NCI-H1417 (cell line): ENCODE measurements at regions not wholly inside any gene's neighbourhood (a gene's known extent, or its start where the extent isn't known, plus 50 kb on each side); places are given as distances from the start of the nearest gene placed in this dataset.

ENCODE experiments used
- DNase-seq, 3 experiments: peaks; one replicate each; lab custom pipeline; 2025; lab: John Stamatoyannopoulos, UW

DNA sequence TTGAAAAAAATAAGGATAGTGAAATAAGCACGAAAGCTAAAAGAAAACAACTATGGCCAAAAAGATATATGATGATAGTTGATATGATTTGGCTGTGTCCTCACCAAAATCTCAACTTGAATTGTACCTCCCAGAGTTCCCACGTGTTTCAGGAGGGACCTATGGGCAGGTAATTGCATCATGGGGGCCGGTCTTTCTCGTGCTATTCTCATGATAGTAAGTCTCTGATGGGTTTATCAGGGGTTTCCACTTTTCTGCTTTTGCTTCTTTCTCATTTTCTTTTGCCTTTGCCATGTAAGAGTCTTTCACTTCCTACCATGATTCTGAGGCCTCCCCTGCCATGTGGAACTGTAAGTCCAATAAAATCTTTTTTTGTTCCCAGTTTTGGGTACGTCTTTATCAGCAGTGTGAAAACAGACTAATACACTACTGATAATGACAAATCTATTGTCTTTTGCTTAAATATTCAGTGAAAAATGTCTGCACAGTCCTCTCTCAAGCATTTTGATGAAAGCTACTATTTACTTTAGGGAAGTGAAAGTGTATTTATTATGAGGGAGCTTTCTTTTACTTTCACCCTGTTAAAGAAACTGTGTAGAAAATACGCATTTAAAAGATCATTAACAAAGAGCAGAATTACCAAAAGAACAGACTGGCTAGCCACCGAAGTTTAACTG, 389.1 kb downstream of the HTR1B start:
- DNase-seq = no peak

DNA sequence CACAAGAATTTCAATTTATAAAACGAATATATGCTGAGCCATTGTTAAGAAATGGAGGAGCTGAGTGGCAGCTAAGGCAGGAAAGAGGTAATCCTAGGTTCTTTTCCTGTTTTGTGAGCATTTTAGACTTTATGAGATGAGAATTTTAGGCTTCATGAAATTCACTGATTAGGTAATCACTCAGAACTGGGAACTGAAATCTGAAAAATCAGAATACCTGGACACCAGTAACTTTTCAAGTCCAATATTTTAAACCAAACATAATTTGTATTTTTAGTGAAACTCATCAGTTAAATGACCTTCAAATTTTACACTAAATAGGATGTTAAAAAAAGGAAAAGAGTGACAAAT, 389.9 kb downstream of the HTR1B start:
- DNase-seq = no peak

DNA sequence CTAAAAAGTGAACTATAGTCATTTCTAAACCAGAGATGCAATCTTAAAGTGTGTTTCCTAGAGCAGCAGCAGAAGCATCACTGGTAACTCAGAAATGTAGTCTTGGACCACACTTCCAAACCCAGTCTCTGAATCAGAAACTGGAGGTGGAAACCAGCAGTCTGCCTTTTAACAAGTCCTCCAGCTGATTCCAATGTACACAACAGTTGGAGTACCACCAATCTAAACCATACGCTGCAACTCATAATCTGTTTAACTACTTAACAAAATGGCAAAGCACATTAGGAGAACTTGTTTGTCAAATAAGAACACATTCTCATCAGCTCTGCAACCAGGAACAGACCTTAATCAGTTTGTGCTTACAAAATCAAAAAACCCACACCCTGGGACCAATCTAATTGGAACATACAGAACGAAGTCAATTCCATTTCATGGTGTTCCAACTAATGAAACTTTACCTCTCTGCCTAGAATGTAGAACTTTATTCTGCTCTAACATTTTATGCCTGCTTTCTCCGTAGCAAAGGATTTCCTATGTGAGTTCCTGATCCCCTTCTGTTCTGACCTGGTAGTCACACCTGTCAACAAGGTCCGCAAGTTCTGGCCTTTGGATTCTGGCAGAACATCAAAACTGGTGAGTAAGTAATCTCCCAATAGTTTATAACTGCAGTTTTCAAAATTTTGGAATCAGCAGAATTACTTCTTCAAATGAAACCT, 390.4 kb downstream of the HTR1B start:
- no peak for DNase-seq

DNA sequence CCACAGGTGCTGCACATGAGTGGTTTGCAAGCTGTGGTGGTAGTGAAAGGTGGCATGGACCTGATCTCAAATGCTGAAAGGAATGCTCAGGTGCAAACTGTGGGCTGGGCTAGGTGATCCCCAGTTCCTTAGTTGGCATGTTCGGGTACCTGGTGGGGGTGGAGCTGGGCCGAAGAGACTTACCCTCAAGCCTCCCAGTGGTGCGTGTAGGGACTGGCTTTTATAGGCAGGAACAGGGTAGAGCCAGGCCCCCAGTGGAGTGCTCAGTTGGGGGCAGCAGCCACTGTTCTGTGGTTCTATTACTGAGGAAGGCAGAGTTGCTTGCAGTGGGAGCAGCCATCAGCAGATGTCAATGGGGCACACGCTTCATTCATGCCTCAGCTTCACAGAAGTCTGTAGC, 399.8 kb downstream of the HTR1B start:
- no peak for DNase-seq

DNA sequence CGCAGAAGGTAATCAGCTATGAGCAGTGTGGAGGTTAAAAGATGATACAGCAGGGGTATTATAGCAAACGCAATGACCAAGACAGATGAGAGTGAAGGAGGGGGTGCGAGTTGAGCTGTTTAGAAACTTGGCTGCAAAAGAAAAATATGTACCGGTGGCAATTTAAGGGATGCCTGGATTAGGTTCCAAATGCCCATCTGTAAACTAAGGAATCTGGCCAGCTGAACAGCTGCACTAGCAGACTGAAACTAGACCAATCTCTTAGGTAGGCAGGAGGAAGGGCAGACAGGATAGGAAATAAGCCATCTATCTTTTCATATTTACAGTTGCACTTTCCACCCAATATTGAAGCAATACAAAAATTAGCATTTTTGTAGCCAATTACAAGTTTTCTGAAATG, 407.6 kb downstream of the HTR1B start:
- no peak for DNase-seq

DNA sequence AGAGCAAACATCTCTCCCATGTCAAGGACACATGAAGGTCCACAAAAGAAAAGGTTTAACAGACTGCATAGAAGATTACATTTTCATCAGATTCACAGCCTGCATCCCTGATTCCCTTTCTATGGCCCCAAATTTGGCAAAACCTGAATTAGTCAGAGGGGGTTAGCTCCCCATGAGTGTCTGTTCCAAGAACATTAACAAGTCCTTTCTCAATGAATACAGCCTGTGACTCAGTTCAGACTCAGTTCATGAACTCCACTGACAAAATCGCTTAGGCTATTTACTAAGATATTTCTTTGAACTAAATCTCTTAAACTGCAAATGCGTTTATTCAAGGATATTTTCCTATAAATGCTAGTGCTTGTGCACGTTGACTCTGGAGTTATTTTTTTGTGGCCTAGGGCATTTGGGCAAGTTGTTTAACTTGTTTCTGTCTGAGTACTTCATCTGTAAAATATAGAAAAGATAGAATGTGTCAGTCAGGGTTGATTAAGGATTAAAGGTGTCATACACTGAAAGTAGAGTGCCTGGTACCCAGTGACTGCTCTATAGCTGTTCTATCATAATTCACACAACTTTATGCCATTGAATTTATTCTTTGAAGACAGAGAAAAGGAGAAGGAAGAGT, 422.6 kb downstream of the HTR1B start:
- DNase-seq = no peak

DNA sequence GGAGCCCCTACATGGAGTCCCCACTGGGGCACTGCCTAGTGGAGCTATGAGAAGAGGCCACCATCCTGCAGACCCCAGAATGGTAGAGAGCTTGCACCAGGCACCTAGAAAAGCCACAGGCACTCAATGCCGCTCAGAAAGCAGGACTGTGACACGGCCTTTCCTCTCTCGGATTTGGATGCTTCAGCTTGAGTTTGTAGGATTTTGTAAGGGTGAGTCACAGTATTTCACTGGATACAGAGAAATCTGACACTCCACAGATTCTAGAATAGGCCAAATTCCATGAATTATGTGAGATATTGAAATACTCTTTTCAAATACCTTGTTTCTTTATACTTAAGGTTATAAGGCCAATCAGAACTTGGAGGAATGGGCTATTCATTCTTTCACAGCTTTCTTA, 424.5 kb downstream of the HTR1B start:
- no peak for DNase-seq

DNA sequence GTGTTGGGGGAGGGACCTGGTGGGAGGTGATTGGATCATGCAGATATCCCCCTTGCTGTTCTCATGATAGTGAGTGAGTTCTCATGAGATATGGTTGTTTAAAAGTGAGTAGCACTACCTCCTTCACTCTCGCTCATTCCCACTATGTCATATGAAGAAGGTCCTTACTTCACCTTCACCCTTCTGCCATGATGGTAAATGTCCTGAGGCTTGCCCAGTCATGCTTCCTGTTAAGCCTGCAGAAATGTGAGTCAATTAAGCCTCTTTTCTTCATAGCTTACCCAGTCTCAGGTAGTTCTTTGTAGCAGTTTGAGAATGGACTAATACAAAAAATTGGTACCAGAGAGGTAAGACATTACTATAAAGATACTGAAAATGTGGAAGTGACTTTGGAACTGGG, 425.9 kb downstream of the HTR1B start:
- no peak for DNase-seq

DNA sequence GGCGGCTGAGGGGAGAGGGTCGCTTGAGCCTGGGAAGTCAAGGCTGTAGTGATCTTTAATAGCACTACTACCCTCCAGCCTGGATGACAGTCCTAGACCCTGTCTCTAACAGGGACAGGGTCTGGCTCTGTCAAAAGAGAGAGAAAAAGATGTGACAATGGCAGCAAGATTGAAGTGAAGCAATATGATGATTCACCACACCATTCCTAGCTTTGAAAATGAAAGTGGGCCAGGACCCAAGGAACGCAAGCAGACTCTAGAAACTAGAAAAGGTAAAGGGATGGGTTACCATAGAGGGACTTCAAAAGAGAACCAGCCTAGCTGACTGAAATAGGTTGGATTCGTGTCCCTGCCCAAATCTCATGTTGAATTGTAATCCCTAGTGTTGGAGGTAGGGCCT, 426.9 kb downstream of the HTR1B start:
- DNase-seq = no peak

DNA sequence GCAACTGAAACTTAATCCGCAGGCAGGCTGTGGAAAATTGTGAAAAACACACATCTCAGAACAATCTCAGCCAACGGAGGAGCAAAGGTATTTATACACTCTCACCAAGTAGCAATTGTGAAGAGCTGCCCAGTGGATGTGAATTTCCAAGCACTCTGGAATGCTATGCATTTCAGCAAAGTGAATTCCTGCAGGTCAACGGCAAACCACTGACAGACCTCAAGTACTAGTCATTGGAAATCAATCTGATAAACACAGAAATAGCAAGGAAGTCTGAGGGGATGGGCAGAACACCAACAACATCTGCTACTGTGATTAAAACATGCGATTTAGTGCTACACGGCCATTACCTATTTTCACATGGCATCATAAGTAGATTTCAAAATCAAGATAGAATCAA, 429.1 kb downstream of the HTR1B start:
- DNase-seq = no peak

DNA sequence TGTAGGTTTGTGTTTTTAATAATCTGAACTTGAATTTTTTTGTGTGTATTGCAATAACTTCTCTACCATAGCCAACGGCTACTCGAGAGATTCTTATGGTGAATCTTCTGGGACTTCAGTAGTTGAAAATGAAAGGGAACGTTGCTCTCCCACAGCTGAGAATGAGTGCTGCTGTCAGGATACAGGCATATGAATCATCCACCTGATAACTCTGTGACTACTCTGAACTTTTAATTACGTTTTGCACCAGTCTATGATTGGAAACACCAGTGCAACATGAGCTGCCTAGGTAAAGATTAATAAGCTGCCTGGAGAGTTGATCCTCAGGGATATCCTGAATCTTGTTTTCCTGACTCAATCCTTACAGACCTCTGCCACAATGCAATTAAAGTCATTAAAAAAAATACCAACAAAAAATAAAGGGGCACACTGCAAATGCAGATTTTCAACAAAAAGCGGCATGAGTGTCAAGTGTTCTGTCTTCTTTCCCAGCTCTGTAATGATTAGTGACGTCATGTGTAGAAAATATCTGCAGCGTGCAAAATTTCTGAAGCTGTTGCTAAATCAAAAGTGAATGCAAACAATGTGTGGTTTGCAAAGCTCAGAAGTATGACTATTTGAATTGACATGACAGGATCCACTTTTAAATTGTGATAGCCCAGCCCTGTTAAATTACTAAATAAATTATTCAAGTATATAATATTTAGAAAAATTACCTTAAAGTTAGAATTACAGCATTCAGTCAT, 432.2 kb downstream of the HTR1B start:
- DNase-seq = no peak

DNA sequence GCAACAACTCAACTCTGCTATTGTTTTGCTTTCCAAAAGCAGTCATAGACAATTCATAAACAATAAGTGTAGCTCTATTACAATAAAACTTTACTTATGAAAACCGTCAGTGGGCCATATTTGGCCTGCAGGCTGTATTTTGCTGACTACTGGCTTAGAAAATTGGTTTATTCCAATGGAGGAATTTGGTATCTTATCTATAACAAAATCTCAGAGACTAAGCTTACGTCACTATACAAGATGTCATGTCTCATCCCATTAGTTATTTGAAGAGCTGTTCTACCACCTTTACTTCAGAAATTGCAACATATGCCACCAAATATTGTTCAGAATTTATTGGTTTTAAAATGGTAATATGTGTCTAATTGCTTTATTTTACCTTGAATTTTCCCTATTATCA, 436.9 kb downstream of the HTR1B start:
- DNase-seq = no peak

DNA sequence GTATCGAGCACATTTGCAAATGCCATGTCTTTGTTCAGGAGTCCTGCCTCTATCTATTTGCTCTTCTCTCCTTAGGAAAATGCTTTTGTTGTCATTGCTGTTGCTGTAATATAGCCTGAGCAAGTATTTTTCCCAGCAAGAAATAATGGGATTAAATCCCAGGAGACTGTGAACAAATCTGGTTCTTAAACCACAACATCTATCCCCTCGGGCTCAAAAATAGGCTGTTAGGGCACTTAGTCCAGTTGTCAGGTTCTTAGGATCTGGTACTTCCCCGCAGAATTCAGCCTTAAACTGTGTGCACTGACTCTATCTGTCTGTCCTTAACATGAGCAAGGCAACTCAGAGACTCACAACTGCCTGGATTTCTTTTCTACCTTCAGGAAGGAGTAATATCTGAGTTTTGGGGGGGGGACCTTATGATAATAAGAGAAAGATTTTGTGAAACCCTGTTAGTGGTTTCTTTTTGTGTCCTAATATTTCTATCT, 437.5 kb downstream of the HTR1B start:
- DNase-seq = no peak

DNA sequence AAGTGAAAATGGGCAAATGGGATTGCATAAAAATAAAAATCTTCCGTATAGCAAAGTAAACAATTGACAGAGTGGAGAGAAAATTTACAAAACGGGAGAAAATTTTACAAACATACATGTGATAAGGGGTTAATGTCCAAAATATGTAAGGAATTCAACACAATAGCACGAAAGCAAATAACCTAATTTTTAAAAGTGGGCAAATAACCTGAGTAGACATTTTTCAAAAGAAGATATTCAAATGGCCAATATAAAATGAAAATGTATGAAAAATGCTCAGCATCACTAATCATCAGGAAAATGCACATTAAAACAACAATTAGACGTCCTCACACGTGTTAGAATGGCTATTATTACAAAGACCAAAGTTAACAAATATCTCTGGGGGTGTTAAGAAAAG, 441.5 kb downstream of the HTR1B start:
- no peak for DNase-seq

DNA sequence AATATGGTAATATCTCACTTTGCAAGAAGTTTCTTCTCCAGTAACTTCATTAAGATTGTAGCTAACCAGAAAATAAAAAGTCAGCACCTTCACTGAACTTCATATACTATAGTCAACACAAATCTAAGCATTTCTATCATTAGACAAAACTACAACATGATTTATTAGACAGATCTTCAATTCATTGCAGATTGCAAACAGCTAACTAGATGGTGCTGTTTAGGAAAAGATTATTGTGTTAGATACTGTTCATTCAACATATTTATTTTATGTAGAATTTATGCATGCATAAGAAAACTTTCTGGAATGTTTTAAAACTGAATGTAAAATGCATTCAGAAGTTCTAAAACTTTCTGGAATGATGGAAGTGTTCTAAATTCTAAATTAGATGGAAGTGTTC, 442.1 kb downstream of the HTR1B start:
- no peak for DNase-seq

DNA sequence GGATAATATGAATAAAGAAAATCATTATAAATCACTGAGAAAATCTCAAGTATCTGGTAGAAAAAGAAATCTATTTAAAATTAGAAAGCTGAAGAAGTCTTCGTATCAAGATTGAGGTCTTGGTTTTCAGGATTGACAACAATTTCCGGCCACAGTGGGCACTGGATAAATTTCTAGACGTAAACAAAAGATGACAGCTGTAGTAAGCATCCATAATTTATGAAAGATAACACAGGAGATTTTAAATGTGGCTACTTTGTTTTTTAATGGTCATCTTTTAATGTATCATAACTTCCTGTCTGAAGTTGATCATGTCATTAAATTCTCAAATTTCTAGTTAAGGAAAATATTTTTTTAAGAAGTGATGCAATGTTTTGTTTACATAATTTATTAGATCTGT, 444.2 kb downstream of the HTR1B start:
- no peak for DNase-seq

DNA sequence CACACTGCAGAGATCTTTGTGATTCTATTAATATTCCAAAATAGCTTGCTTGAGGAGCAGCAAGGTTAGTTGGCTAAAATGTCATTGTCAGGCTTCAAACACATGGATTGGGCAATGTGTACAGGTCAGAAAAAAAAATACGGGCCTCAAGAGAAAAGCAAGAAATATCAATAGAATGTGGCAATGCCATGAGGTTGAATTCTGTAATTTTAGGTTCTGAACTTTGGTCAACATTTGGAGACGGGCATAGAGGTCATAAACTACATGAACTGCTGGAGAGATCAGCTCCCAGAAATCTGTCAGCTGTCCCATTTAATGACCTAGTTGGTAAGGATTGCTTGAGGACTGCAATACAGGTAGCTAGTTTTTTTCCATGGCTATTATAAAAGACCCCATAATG, 445.8 kb downstream of the HTR1B start:
- DNase-seq = no peak

DNA sequence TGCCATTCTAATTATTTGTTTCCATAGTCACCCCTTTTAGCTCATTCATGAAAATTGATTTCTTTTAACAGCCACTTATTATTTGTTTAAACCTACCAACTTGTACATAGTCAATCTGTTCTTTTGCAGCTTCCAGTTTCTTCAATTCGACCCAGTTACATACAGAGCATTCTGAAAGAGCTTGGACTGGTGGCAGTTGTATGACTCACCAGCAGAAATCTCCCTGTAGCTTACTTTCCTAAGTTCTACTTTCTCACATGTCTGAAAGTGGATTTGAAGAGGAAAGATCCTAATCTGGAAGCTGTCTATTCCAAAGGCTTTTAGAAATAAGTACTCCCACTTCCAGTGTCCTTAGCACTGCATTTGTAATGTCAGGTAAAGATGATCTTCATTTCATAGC, 447.9 kb downstream of the HTR1B start:
- DNase-seq = no peak

DNA sequence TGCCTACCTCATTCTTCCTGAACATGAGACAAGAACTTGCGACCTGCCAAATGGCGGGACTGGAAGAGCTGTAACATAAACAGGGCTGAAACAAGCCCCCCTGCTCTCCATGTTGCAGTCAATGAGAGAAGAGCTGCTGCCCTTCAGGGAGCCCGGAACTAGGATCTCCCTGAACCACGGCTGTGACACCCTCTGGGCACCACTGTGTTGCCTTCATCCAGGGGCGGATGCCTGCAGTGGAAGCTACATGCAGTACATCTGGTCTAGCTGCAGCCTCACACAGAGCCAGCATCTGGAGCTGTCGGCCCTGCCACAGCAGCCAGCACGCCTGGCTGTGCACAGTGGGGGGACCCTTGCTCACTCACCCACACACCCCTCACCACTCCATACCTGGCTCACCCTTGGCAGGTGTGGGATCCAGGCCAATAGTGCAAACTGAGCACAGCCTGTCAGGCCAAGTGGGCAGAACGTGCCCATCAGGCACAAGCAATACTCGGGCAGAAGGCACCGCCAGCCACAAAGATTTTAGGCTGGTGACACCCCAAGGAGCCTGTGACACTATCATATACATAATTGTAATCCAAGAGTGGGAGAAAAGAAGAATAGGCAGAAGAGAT, 451.3 kb downstream of the HTR1B start:
- no peak for DNase-seq

DNA sequence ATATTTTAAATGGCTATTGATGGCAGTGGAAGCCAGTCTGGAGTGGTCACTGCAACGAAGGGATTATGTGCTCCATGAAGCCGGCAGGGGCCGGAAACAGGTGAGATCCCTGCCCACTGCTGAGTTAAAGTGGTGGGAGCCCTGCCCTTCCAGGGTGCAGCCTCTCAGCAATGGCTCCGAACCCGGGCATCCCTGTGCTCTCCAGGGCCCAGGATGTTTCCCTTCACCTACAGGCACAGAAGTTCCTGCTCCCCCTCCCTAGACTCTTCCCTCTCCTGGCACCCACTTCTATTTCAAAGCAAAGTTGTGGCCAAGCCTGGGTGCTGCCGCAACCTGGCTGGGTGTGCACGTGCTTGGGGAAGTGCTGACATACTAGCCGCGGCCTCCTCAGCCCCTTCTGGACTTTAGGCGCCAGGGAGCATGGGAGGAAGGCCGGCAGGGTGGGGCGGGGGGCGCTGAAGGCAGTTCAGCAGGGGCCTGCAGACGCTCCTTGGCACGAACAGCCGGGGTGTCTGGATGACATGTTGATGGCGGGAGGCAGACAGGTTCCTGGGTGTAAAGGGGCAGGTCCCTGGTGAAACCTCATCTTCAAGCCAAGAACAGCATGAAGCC, 452.3 kb downstream of the HTR1B start:
- no peak for DNase-seq

DNA sequence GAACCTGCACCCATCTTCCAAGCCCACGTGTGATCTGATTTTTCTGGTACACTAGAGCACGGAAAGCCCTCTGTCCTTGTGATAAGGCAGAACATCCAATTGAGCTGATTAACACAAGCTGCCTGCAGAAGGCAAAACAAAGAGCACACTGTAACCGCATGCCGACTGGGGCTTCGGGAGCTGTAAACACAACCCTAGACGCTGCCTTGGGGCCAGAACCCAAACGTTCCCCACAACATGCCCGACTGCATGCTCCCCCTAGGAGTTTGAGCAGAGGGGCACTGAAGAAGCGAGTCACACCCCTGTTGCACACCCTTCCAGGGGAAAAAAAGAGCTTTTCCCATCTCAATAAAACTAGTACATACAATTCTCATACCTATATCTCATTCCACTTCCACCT, 470.7 kb downstream of the HTR1B start:
- DNase-seq = no peak

DNA sequence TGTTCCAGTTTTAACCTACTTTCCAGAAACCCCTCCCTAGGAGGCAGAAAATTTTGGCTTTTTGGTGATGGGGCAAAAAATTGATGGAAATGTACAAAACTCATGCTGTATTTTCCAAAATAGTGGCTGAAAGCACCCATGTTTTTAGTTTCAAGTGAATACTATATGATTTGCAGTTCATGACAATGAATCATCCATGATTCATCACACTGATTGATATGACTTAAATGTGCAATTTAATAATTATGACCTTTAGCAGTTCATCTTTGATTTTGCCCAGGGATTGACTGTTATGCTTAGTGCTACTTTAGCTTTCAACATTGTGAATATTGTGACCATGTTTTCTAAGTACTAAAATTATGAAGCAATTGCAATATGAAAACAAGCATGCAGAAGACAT, 478.7 kb downstream of the HTR1B start:
- DNase-seq = no peak
